Trophoblast cell (in vitro differentiated cells and primary cell): ENCODE measurements at regions not wholly inside any gene's neighbourhood (a gene's known extent, or its start where the extent isn't known, plus 50 kb on each side); places are given as distances from the start of the nearest gene placed in this dataset.

ENCODE experiments used
- DNase-seq, 2 donors: peaks; one replicate each; pipeline ENCODE4 v3.0.0-alpha.2; 2016
- H2AFZ ChIP-seq: 2 replicates; pipeline ENCODE4 v1.6.1; 2013; ENCODE audit warnings: low read length, moderate library complexity, mild to moderate bottlenecking; ENCODE audit not compliant: insufficient read depth, poor library complexity
- H2AK5ac ChIP-seq: 2 replicates; pipeline ENCODE4 v1.6.1; 2013; ENCODE audit warnings: mild to moderate bottlenecking, low read length
- H2BK120ac ChIP-seq: 2 replicates; pipeline ENCODE4 v1.6.1; 2013; ENCODE audit warnings: low read length, mild to moderate bottlenecking, moderate library complexity; ENCODE audit not compliant: insufficient read depth, poor library complexity
- H2BK12ac ChIP-seq: 2 replicates; pipeline ENCODE4 v1.6.1; 2013; ENCODE audit warnings: mild to moderate bottlenecking, low read length, moderate library complexity
- H2BK5ac ChIP-seq: 2 replicates; pipeline ENCODE4 v1.6.1; 2013; ENCODE audit warnings: low read length, low read depth, moderate library complexity, mild to moderate bottlenecking; ENCODE audit not compliant: poor library complexity
- H3K14ac ChIP-seq: 2 replicates; pipeline ENCODE4 v1.6.1; 2013; ENCODE audit warnings: mild to moderate bottlenecking, low read length
- H3K18ac ChIP-seq: 2 replicates; pipeline ENCODE4 v1.6.1; 2013; ENCODE audit warnings: mild to moderate bottlenecking, low read length
- H3K23ac ChIP-seq: 2 replicates; pipeline ENCODE4 v1.6.1; 2013; ENCODE audit warnings: low read length
- H3K27ac ChIP-seq: 2 replicates; pipeline ENCODE4 v1.5.1; 2013; ENCODE audit warnings: low read depth, mild to moderate bottlenecking, inconsistent platforms, low read length, moderate library complexity
- H3K27me3 ChIP-seq: 2 replicates; pipeline ENCODE4 v1.6.1; 2013; ENCODE audit warnings: inconsistent platforms, mild to moderate bottlenecking, low read length, moderate library complexity; ENCODE audit not compliant: insufficient read depth
- H3K36me3 ChIP-seq, 2 experiments: 1 replicate in 1 of 2; 2 replicates in 1 of 2; pipeline ENCODE4 v1.6.1; 2013; ENCODE audit warnings: low read length in 2 of 2, mild to moderate bottlenecking in 2 of 2, moderate library complexity in 1 of 2; ENCODE audit not compliant: insufficient read depth in 2 of 2, control insufficient read depth in 1 of 2
- H3K4ac ChIP-seq: 2 replicates; pipeline ENCODE4 v1.6.1; 2013; ENCODE audit warnings: low read depth, mild to moderate bottlenecking, low read length, moderate library complexity
- H3K4me1 ChIP-seq, 2 experiments: 1 replicate in 1 of 2; 2 replicates in 1 of 2; pipeline ENCODE4 v1.6.1; 2013; ENCODE audit warnings: low read length in 2 of 2, mild to moderate bottlenecking in 2 of 2, moderate library complexity in 1 of 2; ENCODE audit not compliant: insufficient read depth in 2 of 2, control insufficient read depth in 1 of 2
- H3K4me2 ChIP-seq: 2 replicates; pipeline ENCODE4 v1.6.1; 2013; ENCODE audit warnings: inconsistent platforms, mild to moderate bottlenecking, low read length, moderate library complexity
- H3K4me3 ChIP-seq: 2 replicates; pipeline ENCODE4 v1.5.1; 2013; ENCODE audit warnings: mild to moderate bottlenecking, low read depth, low read length, inconsistent platforms
- H3K79me1 ChIP-seq: one replicate; pipeline ENCODE4 v1.6.1; 2013; ENCODE audit warnings: low read length
- H3K79me2 ChIP-seq: 2 replicates; pipeline ENCODE4 v1.6.1; 2013; ENCODE audit warnings: low read length, mild to moderate bottlenecking; ENCODE audit not compliant: control insufficient read depth, insufficient read depth, poor library complexity
- H3K9ac ChIP-seq: 2 replicates; pipeline ENCODE4 v1.6.1; 2013; ENCODE audit warnings: mild to moderate bottlenecking, low read length
- H3K9me3 ChIP-seq: 2 replicates; pipeline ENCODE4 v1.6.1; 2013; ENCODE audit warnings: low read depth, mild to moderate bottlenecking, control low read depth, inconsistent platforms, low read length; ENCODE audit not compliant: insufficient read depth
- H4K12ac ChIP-seq: 2 replicates; pipeline ENCODE4 v1.6.1; 2013; ENCODE audit warnings: low read depth, mild to moderate bottlenecking, low read length, moderate library complexity
- H4K8ac ChIP-seq: 2 replicates; pipeline ENCODE4 v1.6.1; 2013; ENCODE audit warnings: low read depth, mild to moderate bottlenecking, low read length, moderate library complexity
- H4K91ac ChIP-seq: one replicate; pipeline ENCODE4 v1.6.1; 2013; ENCODE audit warnings: low read depth, mild to moderate bottlenecking, low read length, moderate library complexity
- WGBS: extraction: QIAGEN DNeasy Blood & Tissue Kit; methylation state at CpG from one replicate; pipeline ENCODE4 v1.1.7; 2013; ENCODE audit warnings: missing lambda C conversion rate; ENCODE audit not compliant: insufficient read length, insufficient coverage; ENCODE audit errors: extremely low coverage; 5-methylcytosine and 5-hydroxymethylcytosine counted together

GRCh38 chrX:42274151-42274550 is 350.8 kb upstream of the CASK start:
- H2BK120ac ChIP-seq: no peak overlapping the region
- DNase-seq: no peak
- H3K4me2 ChIP-seq: no peak overlapping the region
- H3K23ac ChIP-seq: no peak overlapping the region
- H3K18ac ChIP-seq: no peak overlapping the region
- no peaks in the 10 kb centered on the region for H3K36me3 ChIP-seq
- H3K79me1 ChIP-seq: no peaks in the 10 kb centered on the region
- no peak overlapping the region for H2BK12ac ChIP-seq
- H2AK5ac ChIP-seq: no peak overlapping the region
- no peak overlapping the region for H3K9ac ChIP-seq
- H3K9me3 ChIP-seq: no peaks in the 10 kb centered on the region
- H3K27me3 ChIP-seq: no peaks in the 10 kb centered on the region
- H4K12ac ChIP-seq: no peak overlapping the region
- H4K8ac ChIP-seq: no peak overlapping the region
- no peak overlapping the region for H3K14ac ChIP-seq
- H3K4me1 ChIP-seq: peaks cover 0 to 6% of the 10 kb centered on the region in 2 experiments
- H3K4ac ChIP-seq: no peak overlapping the region
- H3K79me2 ChIP-seq: no peaks in the 10 kb centered on the region
- no peak overlapping the region for H4K91ac ChIP-seq
- H3K4me3 ChIP-seq: no peak overlapping the region
- WGBS: no CpG with 5 or more reads among the region's 2 CpGs
- no peak overlapping the region for H3K27ac ChIP-seq
- H2BK5ac ChIP-seq: no peak overlapping the region
- H2AFZ ChIP-seq: no peak overlapping the region

DNA sequence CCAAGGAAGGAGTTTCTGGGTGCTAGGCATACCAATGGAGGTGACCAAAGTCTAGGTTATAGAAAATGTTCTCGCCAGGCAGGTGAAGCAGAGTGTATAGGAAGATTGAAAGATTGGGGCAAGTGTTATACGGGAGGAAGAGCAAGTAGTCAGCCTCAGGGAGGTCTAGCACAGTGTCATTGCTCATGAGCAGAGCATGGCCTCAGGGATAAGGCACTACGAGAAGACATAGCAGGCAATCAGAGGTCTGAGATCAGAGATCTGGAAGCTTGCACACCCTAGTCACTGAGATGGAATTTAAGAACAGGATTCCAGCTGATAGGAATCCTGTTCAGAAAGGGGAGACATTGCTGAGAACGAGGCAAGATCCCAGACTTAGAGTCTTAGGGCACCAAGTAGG is 350.0 kb upstream of the CASK start:
- Histone ChIP-seq H2AFZ (no peak overlapping the region), H3K27ac (no peak overlapping the region), H3K27me3 (no peaks in the 10 kb centered on the region), H3K4ac (no peak overlapping the region), H3K9me3 (no peaks in the 10 kb centered on the region), H4K8ac (no peak overlapping the region), H3K4me2 (no peak overlapping the region), H3K9ac (no peak overlapping the region), H2AK5ac (no peak overlapping the region), H3K23ac (no peak overlapping the region), H3K18ac (no peak overlapping the region), H3K79me1 (no peaks in the 10 kb centered on the region), H2BK12ac (no peak overlapping the region), H3K14ac (no peak overlapping the region), H2BK5ac (no peak overlapping the region), H3K4me3 (no peak overlapping the region), H3K79me2 (no peaks in the 10 kb centered on the region), H3K4me1 (peaks cover 0 to 6% of the 10 kb centered on the region in 2 experiments), H4K12ac (no peak overlapping the region), H2BK120ac (no peak overlapping the region), H3K36me3 (no peaks in the 10 kb centered on the region), H4K91ac (no peak overlapping the region)
- peak; percentile 77 for DNase-seq
- WGBS: no CpG with 5 or more reads among the region's 4 CpGs

DNA sequence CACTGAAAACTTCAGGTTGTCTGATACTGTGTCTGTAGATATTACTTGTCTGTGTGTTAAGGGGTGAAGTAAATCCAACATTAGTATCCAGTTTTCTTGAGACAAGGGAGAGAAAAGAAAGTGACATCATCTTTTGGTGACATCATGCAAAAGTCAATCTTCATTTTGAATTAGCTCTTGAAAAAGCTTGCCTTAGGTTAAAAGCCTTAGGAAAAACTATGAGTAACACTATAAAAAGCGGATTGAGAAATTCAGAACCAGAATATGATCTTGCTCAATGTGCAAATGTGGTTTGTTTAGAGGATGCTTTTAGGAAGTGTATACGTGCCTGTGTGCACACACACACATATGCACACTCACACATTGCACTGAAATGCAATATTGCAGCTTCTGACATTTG is 345.8 kb upstream of the CASK start:
- no peak overlapping the region for H3K14ac ChIP-seq
- H2BK5ac ChIP-seq: no peak overlapping the region
- peak; percentile 1 to 74 for DNase-seq
- no CpG with 5 or more reads among the region's 2 CpGs for WGBS
- no peak overlapping the region for H3K4ac ChIP-seq
- H3K4me2 ChIP-seq: no peak overlapping the region
- no peaks in the 10 kb centered on the region for H3K27me3 ChIP-seq
- no peak overlapping the region for H3K9ac ChIP-seq
- H2AFZ ChIP-seq: no peak overlapping the region
- no peaks in the 10 kb centered on the region for H3K9me3 ChIP-seq
- no peak overlapping the region for H2BK120ac ChIP-seq
- no peak overlapping the region for H2AK5ac ChIP-seq
- H3K4me3 ChIP-seq: no peak overlapping the region
- no peak overlapping the region for H2BK12ac ChIP-seq
- no peak overlapping the region for H3K18ac ChIP-seq
- no peak overlapping the region for H4K12ac ChIP-seq
- H4K91ac ChIP-seq: no peak overlapping the region
- no peaks in the 10 kb centered on the region for H3K79me1 ChIP-seq
- no peaks in the 10 kb centered on the region for H3K36me3 ChIP-seq
- H3K4me1 ChIP-seq: peaks cover 0 to 6% of the 10 kb centered on the region in 2 experiments
- no peak overlapping the region for H3K27ac ChIP-seq
- no peaks in the 10 kb centered on the region for H3K79me2 ChIP-seq
- no peak overlapping the region for H4K8ac ChIP-seq
- no peak overlapping the region for H3K23ac ChIP-seq

GRCh38 chrX:42260854-42261253 is 337.5 kb upstream of the CASK start:
- Histone ChIP-seq H2AK5ac (no peak overlapping the region), H3K9ac (no peak overlapping the region), H3K9me3 (no peaks in the 10 kb centered on the region), H4K8ac (no peak overlapping the region), H3K27ac (no peak overlapping the region), H3K27me3 (no peaks in the 10 kb centered on the region), H3K23ac (no peak overlapping the region), H2AFZ (no peak overlapping the region), H2BK5ac (no peak overlapping the region), H3K4ac (no peak overlapping the region), H3K36me3 (no peaks in the 10 kb centered on the region), H3K79me2 (no peaks in the 10 kb centered on the region), H2BK12ac (no peak overlapping the region), H3K14ac (no peak overlapping the region), H4K91ac (no peak overlapping the region), H3K4me1 (no peaks in the 10 kb centered on the region), H2BK120ac (no peak overlapping the region), H3K4me3 (no peak overlapping the region), H4K12ac (no peak overlapping the region), H3K79me1 (no peaks in the 10 kb centered on the region), H3K18ac (no peak overlapping the region), H3K4me2 (no peak overlapping the region)
- no peak for DNase-seq
- WGBS: no CpG with 5 or more reads among the region's 1 CpG
